ENCODE measurements at regions not wholly inside any gene's neighbourhood (a gene's known extent, or its start where the extent isn't known, plus 50 kb on each side); places are given as distances from the start of the nearest gene placed in this dataset.

DNA sequence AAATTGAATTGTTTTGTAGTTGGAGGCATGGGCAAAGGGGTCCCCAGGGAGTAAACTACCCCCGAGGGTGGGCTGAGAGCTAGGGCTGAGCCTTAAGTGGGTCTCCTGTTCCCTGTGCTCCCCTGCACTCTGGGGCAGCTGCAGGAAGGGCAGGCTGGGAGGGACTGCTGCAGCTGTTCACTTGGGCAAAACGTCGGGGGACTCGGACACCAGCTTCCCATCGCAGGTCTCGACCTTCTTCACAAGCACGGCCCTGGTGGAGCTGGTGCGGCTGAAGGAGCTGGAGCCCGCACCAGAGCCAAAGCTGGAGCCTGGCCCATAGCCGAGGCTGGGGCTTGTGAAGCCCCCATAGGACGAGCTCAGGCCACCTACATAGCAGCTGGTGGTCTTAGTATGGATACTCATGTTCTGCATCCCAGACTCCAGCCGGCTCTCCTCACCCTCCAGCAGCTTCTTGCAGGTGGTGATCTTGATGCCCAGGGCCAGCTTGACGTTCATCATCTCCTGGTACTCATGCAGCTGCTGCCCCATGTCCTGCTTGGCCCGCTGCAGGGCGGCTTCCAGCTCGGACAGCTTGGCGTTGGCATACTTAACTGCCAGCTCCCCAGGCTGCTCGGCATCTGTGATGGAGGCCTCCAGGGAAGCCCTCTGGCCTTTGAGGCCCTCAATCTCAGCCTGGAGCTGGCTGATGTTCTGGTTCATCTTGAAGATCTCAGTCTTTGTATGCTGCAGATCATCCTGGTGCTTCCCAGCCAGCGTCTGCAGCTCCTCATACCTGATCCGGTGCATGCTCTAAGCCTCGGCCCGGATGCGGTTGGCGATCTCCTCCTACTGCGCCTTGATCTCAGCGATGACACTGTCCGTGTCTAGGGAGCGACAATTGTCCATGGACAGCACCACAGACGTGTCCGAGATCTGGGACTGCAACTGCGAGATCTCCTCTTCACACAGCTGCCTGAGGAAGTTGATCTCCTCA is 423.5 kb upstream of the ARPP21 start:
- no peak for DNase-seq (ENCODE audit: low read depth)
- no peak overlapping the region for H3K4me3 ChIP-seq (ENCODE audit: low read depth, low read length)
- TF ChIP-seq, protein P1, sequence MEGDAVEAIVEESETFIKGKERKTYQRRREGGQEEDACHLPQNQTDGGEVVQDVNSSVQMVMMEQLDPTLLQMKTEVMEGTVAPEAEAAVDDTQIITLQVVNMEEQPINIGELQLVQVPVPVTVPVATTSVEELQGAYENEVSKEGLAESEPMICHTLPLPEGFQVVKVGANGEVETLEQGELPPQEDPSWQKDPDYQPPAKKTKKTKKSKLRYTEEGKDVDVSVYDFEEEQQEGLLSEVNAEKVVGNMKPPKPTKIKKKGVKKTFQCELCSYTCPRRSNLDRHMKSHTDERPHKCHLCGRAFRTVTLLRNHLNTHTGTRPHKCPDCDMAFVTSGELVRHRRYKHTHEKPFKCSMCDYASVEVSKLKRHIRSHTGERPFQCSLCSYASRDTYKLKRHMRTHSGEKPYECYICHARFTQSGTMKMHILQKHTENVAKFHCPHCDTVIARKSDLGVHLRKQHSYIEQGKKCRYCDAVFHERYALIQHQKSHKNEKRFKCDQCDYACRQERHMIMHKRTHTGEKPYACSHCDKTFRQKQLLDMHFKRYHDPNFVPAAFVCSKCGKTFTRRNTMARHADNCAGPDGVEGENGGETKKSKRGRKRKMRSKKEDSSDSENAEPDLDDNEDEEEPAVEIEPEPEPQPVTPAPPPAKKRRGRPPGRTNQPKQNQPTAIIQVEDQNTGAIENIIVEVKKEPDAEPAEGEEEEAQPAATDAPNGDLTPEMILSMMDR (IDR thresholded peaks at IDR 0.05; ENCODE audit: insufficient read depth, low read length), result no peak

DNA sequence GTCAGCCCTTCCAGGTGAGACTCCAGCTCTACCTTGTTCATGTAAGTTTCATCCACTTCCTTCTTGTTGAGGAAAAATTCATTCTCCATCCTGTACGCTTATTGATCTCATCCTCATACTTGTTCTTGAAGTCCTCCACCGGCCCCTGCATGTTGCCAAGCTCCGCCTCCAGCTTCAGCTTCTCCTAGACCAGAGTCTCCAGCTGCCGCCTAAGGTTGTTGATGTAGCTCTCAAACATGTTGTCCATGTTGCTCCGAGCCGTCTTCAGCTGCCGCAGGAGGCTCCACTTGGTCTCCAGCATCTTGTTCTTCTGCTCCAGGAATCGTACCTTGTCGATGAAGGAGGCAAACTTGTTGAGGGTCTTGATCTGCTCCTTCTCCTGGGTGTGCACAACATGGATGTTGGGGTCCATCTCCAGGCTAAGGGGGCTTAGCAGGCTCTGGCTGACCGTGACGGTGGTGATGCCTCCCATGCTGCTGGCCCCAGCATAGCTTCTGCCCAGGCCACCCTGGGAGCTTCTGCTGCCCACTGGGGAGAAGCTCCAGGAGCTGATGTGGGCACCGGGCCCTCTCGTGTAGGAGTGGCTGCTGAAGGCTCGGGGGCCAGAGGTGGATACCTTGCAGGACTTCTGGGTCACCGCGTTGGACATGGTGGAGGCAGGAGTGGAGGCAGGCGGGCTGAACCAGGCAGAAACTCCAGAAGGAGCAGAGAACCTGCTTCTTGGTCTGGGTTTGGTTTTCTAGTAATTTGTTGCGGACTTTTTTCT is 422.6 kb upstream of the ARPP21 start:
- no peak for DNase-seq (ENCODE audit: low read depth)
- TF ChIP-seq, protein P1 (IDR thresholded peaks at IDR 0.05; ENCODE audit: insufficient read depth, low read length), result no peak
- H3K4me3 ChIP-seq (ENCODE audit: low read depth, low read length), result no peak overlapping the region

- no peak overlapping the region for H3K4me3 ChIP-seq (ENCODE audit: low read depth, low read length)
- DNase-seq (ENCODE audit: low read depth), result no peak
- TF ChIP-seq, protein P1 (IDR thresholded peaks at IDR 0.05; ENCODE audit: insufficient read depth, low read length), result no peak
Measured at GRCh38 chr3:35223632-35224394, 415.5 kb upstream of the ARPP21 start.

- TF ChIP-seq, protein P1 (IDR thresholded peaks at IDR 0.05; ENCODE audit: insufficient read depth, low read length), result no peak
- H3K4me3 ChIP-seq (ENCODE audit: low read depth, low read length), result no peak overlapping the region
- no peak for DNase-seq (ENCODE audit: low read depth)
Measured at GRCh38 chr3:35224565-35225295, 414.6 kb upstream of the ARPP21 start.

GRCh38 chr3:35241236-35241635 is 398.1 kb upstream of the ARPP21 start:
- TF ChIP-seq, protein P1 (IDR thresholded peaks at IDR 0.05; ENCODE audit: insufficient read depth, low read length), result no peak
- no peak overlapping the region for H3K4me3 ChIP-seq (ENCODE audit: low read depth, low read length)
- no peak for DNase-seq (ENCODE audit: low read depth)

DNA sequence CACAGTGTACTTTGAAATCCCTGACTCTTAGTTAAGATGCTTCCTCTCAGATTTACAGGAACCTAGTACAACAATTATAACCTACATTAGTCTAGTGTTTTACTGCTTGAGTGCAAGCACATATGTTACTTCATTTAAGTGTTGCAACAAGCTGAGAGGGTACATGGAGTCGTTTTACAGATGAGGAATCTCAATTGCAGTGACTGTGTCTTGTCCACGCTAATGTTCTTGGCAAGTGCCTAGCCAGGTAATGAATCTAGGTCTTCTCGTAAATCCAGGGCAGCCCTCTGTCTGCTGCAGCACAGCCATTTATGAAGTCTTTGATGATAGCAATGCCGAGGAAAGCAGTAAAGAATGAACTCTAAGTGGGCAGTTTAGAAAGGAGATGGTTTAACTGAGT is 384.4 kb upstream of the ARPP21 start:
- no peak for DNase-seq (ENCODE audit: low read depth)
- TF ChIP-seq, protein P1 (IDR thresholded peaks at IDR 0.05; ENCODE audit: insufficient read depth, low read length), result no peak

More for the DNA sequence above, 384.4 kb upstream of the ARPP21 start:
- H3K4me3 ChIP-seq (ENCODE audit: low read depth, low read length), result no peak overlapping the region
